Aorta (tissue), 5 donors: ENCODE measurements at regions not wholly inside any gene's neighbourhood (a gene's known extent, or its start where the extent isn't known, plus 50 kb on each side); places are given as distances from the start of the nearest gene placed in this dataset.
"Not testable (repeated sequence)": the region's sequence is repeated elsewhere in the genome, so short reads cannot be mapped to it uniquely, and the experiment has no call there.

Experiments used
- ATAC-seq: fragments of 200-7000 bp; cut with Tn5 transposase; one replicate; pipeline ENCODE4 v1.9.1; 2022; ENCODE audit warnings: moderate library complexity; ENCODE audit not compliant: low FRiP score
- DNase-seq, 2 donors: peaks; one replicate each; pipeline ENCODE4 v3.0.0-alpha.2; 2020
- H3K27ac ChIP-seq, 2 donors: one replicate each; pipeline ENCODE4 v1.5.1; 2013; ENCODE audit warnings: low read length in 2 of 2, mild to moderate bottlenecking in 2 of 2, moderate library complexity in 2 of 2, control low read depth in 1 of 2, inconsistent platforms in 1 of 2, low read depth in 1 of 2
- H3K27me3 ChIP-seq, 2 donors: one replicate each; pipeline ENCODE4 v1.6.1; 2013; ENCODE audit warnings: control low read depth in 1 of 2, low read length in 1 of 2, mild to moderate bottlenecking in 1 of 2, moderate library complexity in 1 of 2; ENCODE audit not compliant: insufficient read depth in 2 of 2, control insufficient read depth in 1 of 2
- H3K36me3 ChIP-seq, 2 donors: one replicate each; pipeline ENCODE4 v1.6.1; 2013; ENCODE audit warnings: control low read depth in 1 of 2, low read length in 1 of 2, mild to moderate bottlenecking in 1 of 2; ENCODE audit not compliant: insufficient read depth in 2 of 2, control insufficient read depth in 1 of 2
- H3K4me1 ChIP-seq, 2 donors: one replicate each; pipeline ENCODE4 v1.6.1; 2013; ENCODE audit warnings: low read length in 2 of 2, control low read depth in 1 of 2, mild to moderate bottlenecking in 1 of 2, moderate library complexity in 1 of 2; ENCODE audit not compliant: insufficient read depth in 2 of 2, control insufficient read depth in 1 of 2
- H3K4me3 ChIP-seq, 2 donors: one replicate each; pipeline ENCODE4 v1.5.1; 2013; ENCODE audit warnings: low read length in 2 of 2, control low read depth in 1 of 2, mild to moderate bottlenecking in 1 of 2
- H3K9me3 ChIP-seq: one replicate; pipeline ENCODE4 v1.6.1; 2013; ENCODE audit warnings: mild to moderate bottlenecking, low read length; ENCODE audit not compliant: control insufficient read depth
- WGBS, 2 donors: extraction: QIAGEN DNeasy Blood & Tissue Kit; methylation state at CpG; one replicate each; pipeline ENCODE4 v1.1.7; 2013; 5-methylcytosine and 5-hydroxymethylcytosine counted together
- intact Hi-C, 2 donors: fragments of 100-400 bp; cut with DNase I; formaldehyde crosslinking; loops; one replicate each; pipeline versions ENCODE4 v1.14.2 to v1.15.0; 2022
- donor health status: healthy with polysubstance abuse.
- donor health status: Bipolar disorder and iron deficiency.
- donor health status: DM: no; HTN: no; CAD: no.
- donor health status: DM: no; HTN: no; CAD: no.
- donor health status: DM: yes; HTN: yes; CAD: no.

DNA sequence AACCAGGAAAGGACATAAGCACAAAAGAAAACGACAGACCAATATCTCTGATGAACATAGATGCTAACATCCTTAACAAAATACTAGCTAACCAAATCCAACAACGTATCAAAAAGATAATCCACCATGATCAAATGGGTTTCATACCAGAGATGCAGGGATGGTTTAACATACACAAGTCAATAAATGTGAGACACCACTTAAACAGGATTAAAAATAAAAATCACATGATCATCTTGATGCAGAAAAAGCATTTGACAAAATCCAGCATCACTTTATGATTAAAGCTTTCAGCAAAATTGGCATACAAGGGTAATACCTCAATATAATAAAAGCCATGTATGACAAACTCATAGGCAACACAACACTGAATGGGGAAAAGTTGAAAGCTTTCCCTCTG, 138.4 kb downstream of the ADCYAP1 start:
- WGBS, 2 donors: 86 to 92% methylated on average over 2 of the region's 2 CpGs
- H3K27me3 ChIP-seq, H3K4me1 ChIP-seq, H3K9me3 ChIP-seq, H3K27ac ChIP-seq, intact Hi-C loops, ATAC-seq, H3K4me3 ChIP-seq, DNase-seq, H3K36me3 ChIP-seq: not testable (repeated sequence)

- H3K9me3 ChIP-seq: no peaks in the 10 kb centered on the region
- intact Hi-C loops: no loop called here
- H3K4me1 ChIP-seq: no peaks in the 10 kb centered on the region
- H3K36me3 ChIP-seq: no peaks in the 10 kb centered on the region
- no peak for DNase-seq
- H3K27me3 ChIP-seq: no peaks in the 10 kb centered on the region
- no peak overlapping the region for H3K27ac ChIP-seq
- H3K4me3 ChIP-seq: no peak overlapping the region
- ATAC-seq: no peak
- WGBS, 2 donors: 15 to 17% methylated on average over 4 of the region's 4 CpGs
These were observed 141.0 kb downstream of the ADCYAP1 start for GRCh38 chr18:1045658-1046057.

GRCh38 chr18:1047406-1047805, 142.7 kb downstream of the ADCYAP1 start:
- H3K4me3 ChIP-seq: no peak overlapping the region
- DNase-seq: no peak
- ATAC-seq: no peak
- no peaks in the 10 kb centered on the region for H3K9me3 ChIP-seq
- H3K27me3 ChIP-seq: no peaks in the 10 kb centered on the region
- H3K4me1 ChIP-seq: no peaks in the 10 kb centered on the region
- 58 to 68% methylated on average over 5 of the region's 5 CpGs for WGBS, 2 donors
- no peak overlapping the region for H3K27ac ChIP-seq
- no peaks in the 10 kb centered on the region for H3K36me3 ChIP-seq
- intact Hi-C loops: no loop called here

GRCh38 chr18:1048032-1048431, 143.4 kb downstream of the ADCYAP1 start:
- intact Hi-C loops: no loop called here
- no peak for ATAC-seq

DNA sequence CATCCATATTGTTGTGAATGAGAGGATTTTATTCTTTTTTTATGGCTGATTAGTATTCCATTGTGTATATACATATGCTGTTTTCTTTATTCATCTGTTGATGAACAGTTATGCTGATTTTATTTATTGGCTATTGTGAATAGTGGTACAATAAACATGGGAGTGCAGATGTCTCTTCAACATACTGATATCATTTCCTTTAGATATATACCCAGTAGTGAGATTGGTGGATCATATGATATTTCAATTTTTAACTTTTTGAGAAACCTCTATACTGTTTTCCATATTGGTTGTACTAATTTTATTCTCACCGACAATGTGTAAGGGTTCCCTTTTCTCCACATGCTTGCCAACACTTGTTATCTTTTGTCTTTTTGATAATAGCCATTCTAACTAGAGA, 144.5 kb downstream of the ADCYAP1 start:
- Histone ChIP-seq H3K36me3 (no peaks in the 10 kb centered on the region), H3K9me3 (no peaks in the 10 kb centered on the region), H3K4me3 (no peak overlapping the region), H3K27me3 (no peaks in the 10 kb centered on the region), H3K4me1 (no peaks in the 10 kb centered on the region), H3K27ac (no peak overlapping the region)
- DNase-seq (no peak), ATAC-seq (no peak)
- 87 to 95% methylated on average over 1 of the region's 1 CpG for WGBS, 2 donors
- intact Hi-C loops: no loop called here

More at GRCh38 chr18:1048032-1048431, 143.4 kb downstream of the ADCYAP1 start:
- no peak for DNase-seq
- Histone ChIP-seq H3K9me3 (no peaks in the 10 kb centered on the region), H3K36me3 (no peaks in the 10 kb centered on the region), H3K27ac (no peak overlapping the region), H3K4me1 (no peaks in the 10 kb centered on the region), H3K4me3 (no peak overlapping the region), H3K27me3 (no peaks in the 10 kb centered on the region)
- WGBS, 2 donors: 51 to 57% methylated on average over 4 of the region's 4 CpGs

DNA sequence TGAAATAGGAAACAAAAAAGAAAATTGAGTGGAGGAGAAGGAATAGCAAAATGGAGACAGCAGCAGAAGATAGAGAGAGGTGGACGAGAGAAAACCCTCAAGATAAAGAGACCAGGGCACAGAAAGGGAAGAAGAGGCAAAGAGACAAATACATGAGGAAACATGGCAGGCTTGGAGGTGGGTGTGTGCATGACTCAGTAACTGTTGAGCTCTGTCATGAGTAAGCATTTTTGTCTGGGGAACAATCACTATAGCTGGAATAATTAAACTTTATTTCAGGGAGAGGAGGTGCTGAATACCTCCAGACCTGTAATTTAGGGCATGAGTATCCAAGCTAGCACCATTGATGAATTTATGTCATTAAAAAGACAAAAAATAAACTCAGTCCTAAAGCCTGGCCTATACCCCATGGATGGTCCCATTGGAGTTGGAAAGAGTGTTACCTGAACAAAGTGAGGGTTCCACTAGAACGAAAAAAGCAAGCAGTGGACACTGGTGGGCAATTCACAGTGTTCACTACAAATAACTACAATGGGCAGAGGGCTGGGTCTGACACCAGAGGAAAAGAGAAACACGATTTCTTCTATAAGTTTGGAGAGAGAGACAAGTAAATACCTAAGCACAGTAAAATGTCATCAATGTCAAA, 145.5 kb downstream of the ADCYAP1 start:
- DNase-seq: no peak
- H3K4me3 ChIP-seq: no peak overlapping the region
- no peaks in the 10 kb centered on the region for H3K9me3 ChIP-seq
- no peak for ATAC-seq
- no peaks in the 10 kb centered on the region for H3K27me3 ChIP-seq
- intact Hi-C loops: no loop called here
- H3K27ac ChIP-seq: no peak overlapping the region
- WGBS, 2 donors: 74 to 77% methylated on average over 3 of the region's 3 CpGs
- no peaks in the 10 kb centered on the region for H3K36me3 ChIP-seq
- no peaks in the 10 kb centered on the region for H3K4me1 ChIP-seq

DNA sequence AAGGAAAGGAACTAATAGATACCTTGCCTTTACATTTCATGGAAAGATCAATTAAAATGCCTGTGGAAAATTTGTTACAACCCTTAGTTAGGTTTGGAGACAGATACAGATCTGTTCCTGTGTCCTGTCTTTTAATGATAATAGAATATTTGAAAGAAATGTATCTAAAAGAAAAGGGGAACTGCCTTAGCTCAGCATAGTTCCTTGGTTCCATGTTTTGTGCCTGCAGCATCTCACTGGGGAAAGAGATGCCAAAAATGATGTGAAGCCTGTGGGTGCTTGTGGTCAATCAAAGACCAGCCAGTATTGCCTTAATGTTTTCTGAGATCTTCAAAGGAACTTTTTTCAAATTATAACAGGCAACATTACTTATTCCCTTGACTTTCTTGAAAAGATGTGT, 147.6 kb downstream of the ADCYAP1 start:
- DNase-seq (no peak), ATAC-seq (no peak)
- Histone ChIP-seq H3K27ac (no peak overlapping the region), H3K9me3 (no peaks in the 10 kb centered on the region), H3K27me3 (no peaks in the 10 kb centered on the region), H3K4me3 (no peak overlapping the region), H3K4me1 (no peaks in the 10 kb centered on the region), H3K36me3 (no peaks in the 10 kb centered on the region)
- intact Hi-C loops: no loop called here

- WGBS, 2 donors: 46 to 48% methylated on average over 5 of the region's 5 CpGs
- Histone ChIP-seq H3K4me1 (no peaks in the 10 kb centered on the region), H3K36me3 (no peaks in the 10 kb centered on the region), H3K27ac (no peak overlapping the region), H3K9me3 (no peaks in the 10 kb centered on the region), H3K27me3 (no peaks in the 10 kb centered on the region), H3K4me3 (no peak overlapping the region)
- intact Hi-C loops: no loop called here
- DNase-seq (no peak), ATAC-seq (no peak)
These were observed 149.0 kb downstream of the ADCYAP1 start for GRCh38 chr18:1053331-1054315.

DNA sequence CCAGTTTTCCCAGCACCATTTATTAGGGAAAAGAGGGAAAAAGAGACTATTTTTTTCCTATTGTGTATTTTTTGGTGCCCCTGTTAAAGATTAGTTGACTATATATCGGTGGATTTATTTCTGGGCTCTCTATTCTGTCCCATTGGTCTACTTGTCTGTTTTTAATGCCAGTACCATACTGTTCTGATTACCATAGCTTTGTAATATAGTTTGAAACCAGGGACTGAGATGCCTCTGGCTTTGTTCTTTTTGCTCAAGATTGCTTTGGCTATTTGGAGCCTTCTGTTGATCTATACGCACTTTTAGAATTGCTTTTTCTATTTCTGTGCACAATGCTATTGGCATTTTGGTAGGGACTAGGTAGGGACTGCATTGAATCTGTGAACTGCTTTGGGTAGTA, 151.7 kb downstream of the ADCYAP1 start:
- intact Hi-C loops: no loop called here
- H3K27me3 ChIP-seq: no peaks in the 10 kb centered on the region
- no peak for DNase-seq
- H3K4me3 ChIP-seq: no peak overlapping the region
- no peaks in the 10 kb centered on the region for H3K36me3 ChIP-seq
- no peaks in the 10 kb centered on the region for H3K4me1 ChIP-seq
- 78 to 92% methylated on average over 2 of the region's 2 CpGs for WGBS, 2 donors
- H3K27ac ChIP-seq: no peak overlapping the region
- no peaks in the 10 kb centered on the region for H3K9me3 ChIP-seq
- ATAC-seq: no peak
